COLO829 (cell line): ENCODE measurements at regions not wholly inside any gene's neighbourhood (a gene's known extent, or its start where the extent isn't known, plus 50 kb on each side); places are given as distances from the start of the nearest gene placed in this dataset.
"Not testable (repeated sequence)": the region's sequence is repeated elsewhere in the genome, so short reads cannot be mapped to it uniquely, and the experiment has no call there.

Experiments
- DNase-seq: peaks from one replicate; pipeline ENCODE4 v3.0.0; 2012; ENCODE audit warnings: low spot score

GRCh38 chr1:168420177-168420576 is 123.6 kb downstream of the XCL2 start:
- no peak for DNase-seq

- DNase-seq = no peak
Measured at GRCh38 chr1:168419736-168420135, 124.1 kb downstream of the XCL2 start.

DNA sequence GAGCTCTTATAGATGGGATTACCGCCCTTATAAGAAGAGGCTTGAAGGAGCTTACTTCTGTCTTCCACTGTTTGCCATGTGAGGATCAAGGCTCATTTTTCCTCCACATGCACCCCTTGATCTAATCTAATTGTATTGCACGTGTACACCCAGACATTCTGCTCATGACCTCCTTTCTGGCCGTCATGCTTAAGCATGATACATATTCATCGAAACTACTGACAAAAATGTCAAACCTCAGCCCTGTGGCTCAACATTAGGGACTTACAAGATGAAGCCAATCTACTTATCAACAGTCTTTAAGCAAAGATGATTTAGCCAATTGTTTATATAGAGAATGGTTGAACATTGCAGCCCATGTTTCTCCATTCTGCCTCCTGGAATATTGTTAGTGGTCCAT is 127.6 kb downstream of the XCL2 start:
- DNase-seq = no peak

DNA sequence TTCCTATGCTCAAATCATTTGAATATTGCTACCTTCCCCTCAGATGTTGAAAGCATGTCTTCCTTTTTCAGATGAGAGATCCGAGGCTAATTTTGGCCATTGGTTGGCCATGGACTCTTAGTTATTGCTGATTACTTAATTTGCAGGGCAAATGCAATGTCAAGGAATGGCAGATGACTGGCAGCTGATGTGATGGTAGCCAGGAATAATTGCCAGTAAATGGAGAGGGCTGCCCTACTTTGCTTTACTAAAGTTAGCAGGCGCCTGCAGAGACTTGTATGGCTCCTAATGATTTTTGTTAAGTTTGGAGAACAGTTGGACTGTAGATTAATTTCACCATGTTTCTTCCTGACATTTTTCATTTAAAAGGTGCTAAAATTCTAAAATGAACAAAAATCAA is 128.9 kb downstream of the XCL2 start:
- no peak for DNase-seq

GRCh38 chr1:168410464-168410863 is 129.8 kb downstream of the TBX19 start:
- no peak for DNase-seq

DNA sequence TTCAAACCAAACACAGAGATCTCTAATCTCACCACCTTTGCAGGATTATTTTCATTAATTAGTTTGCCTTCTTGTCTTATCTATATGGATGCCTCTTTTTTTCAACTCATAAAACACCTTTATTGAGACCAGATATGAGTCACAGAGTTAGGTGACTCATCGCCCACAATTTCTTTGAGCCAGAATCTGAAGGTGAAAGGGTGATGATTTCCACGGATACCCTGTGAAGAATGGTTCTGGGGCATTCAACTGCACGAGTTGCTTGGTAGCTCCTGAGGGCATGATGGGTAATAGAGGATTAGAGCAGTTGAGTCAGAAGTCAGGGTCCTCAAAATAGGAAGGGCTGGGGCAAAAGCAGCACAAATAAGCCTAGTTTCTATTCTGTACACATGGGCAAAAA is 128.2 kb downstream of the TBX19 start:
- peak; percentile 57 for DNase-seq

DNA sequence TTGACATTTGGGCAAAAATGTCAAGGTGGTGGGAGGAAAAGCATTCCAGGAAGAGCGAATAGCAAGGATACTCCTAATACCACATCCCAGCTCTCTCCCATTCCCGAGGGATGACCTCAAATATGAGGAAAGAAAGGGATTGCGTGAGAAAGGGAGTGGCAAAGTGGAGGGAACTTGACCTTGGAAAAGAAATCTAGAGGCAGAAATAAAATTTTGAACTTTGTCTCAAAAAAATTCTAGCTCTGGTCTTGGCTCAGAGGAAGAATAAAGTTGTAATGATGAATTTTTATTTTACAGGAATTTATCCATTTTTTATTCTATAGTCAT is 127.8 kb downstream of the TBX19 start:
- DNase-seq = no peak

- DNase-seq = no peak
Measured at GRCh38 chr1:168407832-168408538, 127.3 kb downstream of the TBX19 start.

DNA sequence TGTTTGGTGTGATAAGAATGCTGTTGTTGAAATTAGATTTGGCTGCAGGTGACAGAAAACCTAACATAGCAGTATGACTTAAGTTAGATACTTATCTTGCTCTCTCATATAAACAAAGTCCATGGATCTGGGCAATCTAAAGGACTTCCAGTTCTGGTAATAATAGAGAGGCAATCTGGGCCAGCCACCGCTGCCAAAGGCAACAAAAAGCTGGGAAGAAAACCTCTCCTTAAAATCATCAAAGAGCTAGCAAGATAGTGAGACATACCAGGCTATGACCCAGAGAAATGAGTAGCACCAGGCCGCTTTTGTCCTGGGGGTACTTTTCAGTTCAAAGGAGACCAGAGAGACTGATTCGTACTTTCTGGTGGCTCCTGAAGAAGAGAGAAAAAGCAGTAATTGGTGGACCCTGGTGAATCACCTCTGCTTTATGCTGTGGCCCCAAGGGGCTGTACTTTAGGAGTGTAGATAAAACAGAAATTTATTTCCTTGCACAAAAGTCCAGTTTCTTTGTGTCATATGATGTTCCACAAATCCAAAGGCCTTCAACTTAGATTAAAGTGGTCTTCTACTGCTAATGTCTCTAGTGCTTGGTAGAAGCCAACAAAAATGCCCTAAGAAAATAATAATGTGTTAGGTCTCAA is 125.4 kb downstream of the TBX19 start:
- no peak for DNase-seq

- no peak for DNase-seq
Measured at GRCh38 chr1:168403140-168403539, 122.5 kb downstream of the TBX19 start.

DNA sequence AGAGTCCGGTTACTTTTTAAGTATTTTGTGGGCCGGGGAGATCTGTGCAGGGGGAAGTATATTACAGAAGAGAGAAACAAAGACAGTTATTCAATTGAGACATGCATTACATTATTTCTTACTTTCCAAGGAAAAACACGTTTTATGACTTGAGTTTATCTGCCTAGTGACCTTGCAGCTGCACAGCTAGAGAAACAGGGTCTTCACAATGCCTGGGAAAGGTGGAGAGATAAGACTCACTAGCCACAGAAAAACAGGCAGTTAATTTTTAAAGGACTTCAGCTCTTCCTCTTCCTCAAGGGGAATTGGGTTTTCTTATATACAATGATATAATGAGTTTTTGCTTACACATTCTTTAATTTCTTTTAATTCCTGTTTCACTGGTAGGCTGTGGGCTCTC is 121.8 kb downstream of the TBX19 start:
- not testable (repeated sequence) for DNase-seq

GRCh38 chr1:168401341-168401740 is 120.7 kb downstream of the TBX19 start:
- DNase-seq = no peak

DNA sequence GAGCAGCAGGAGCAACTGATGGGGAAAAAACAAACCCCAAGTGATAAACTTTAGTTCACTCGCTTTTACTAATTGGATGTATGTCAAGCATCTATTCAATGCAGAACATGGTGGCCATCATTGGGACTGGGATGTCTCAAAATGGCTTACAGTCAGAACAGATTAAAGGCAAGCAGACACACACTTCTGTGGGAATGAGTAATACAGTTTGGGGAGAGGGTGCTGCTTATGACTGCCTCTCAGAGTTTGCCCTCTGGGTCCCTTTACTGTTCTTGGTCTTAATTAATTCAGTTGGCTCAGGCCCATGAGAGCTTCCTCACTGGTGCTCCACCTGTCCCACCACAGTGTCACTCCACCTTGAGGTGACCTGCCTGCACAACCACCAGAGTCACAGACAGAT is 119.5 kb downstream of the TBX19 start:
- DNase-seq = no peak

GRCh38 chr1:168397806-168398205 is 117.1 kb downstream of the TBX19 start:
- no peak for DNase-seq

GRCh38 chr1:168396940-168397684 is 116.4 kb downstream of the TBX19 start:
- no peak for DNase-seq

GRCh38 chr1:168396508-168396907 is 115.8 kb downstream of the TBX19 start:
- no peak for DNase-seq

- no peak for DNase-seq
Measured at GRCh38 chr1:168394858-168395257, 114.2 kb downstream of the TBX19 start.

- DNase-seq = no peak
Measured at GRCh38 chr1:168392958-168393549, 112.4 kb downstream of the TBX19 start.

- DNase-seq = no peak
Measured at GRCh38 chr1:168391851-168392681, 111.4 kb downstream of the TBX19 start.

DNA sequence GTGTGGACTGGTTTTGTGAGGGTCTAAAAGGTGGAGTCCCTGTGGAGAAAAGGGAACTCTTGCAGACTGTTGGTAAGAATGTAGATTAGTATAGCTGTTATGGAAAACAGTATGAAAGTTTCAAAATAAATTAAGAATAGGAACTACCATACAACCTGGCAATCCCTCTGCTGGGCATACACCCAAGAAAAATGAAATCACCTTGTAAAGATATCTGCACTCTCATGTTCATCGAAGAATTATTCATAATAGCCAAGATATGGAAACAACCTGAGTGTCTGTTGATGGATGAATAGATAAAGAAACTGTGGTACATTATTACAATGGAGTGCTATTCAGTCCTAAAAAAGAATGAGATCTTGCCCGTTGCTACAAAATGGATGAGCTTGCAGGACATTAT is 109.6 kb downstream of the TBX19 start:
- no peak for DNase-seq

GRCh38 chr1:168387781-168388760 is 107.4 kb downstream of the TBX19 start:
- DNase-seq = no peak
